ENCODE measurements at regions not wholly inside any gene's neighbourhood (a gene's known extent, or its start where the extent isn't known, plus 50 kb on each side); places are given as distances from the start of the nearest gene placed in this dataset.

DNA sequence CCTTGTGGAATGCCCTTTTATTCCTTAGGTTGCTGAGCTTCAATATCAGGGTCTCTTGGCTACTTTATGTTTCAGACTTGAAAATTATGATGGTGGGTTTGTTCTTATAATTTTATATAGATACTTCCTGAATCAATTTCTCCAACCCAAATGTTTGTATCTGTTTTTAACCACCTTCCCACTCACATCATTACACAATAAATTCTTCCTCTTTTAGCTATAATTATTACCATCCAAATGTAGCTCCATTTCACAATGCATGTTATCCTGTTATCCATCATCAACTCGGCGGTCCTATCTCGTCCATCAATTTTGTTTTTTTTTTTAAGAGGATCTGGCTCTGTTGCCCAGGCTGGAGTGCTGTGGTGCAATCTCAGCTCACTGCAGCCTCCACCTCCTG lies 357.6 kb upstream of the ZP4 start:
- no peak for DNase-seq (ENCODE audit: low read depth in 4 of 4, low spot score in 3 of 4)

DNA sequence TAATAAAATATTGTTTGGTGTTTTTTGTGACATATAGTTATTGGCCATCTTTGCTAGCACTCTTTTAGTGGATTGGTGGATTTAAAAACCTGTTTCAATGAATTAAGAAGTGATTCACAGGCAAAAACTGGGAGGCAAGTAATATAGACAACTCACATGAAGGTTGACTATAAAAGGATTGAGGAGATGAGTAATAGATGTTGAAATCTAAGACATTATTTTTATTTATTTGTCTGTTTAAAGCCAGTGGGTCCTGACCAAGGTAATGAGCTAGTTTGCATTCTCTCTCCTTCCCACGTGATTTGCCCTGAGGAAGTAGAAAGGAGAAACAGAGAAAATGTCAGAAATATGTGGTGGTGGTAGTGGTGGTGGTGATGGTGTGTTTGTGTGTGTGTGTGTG lies 351.5 kb upstream of the ZP4 start:
- DNase-seq (ENCODE audit: low read depth in 4 of 4, low spot score in 3 of 4) = no peak

DNA sequence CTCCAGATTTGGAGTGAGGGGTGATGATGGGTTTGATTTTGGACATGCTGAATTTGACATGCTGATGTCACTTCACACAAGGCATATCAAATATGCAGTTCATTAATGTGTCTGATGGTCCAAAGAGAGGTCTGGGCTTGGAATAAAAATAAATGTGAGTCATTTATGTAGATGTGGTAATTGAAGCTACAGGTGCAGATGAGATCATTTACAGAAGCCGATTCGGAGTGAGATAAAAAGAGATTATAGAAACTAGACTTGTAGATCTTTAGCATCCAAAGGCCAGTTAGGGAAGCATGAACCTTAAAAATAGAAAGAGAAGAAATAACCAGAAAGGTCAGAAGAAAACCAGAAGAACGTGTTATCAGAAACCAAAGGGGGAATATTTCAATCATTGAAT lies 350.9 kb upstream of the ZP4 start:
- no peak for DNase-seq (ENCODE audit: low read depth in 4 of 4, low spot score in 3 of 4)

DNA sequence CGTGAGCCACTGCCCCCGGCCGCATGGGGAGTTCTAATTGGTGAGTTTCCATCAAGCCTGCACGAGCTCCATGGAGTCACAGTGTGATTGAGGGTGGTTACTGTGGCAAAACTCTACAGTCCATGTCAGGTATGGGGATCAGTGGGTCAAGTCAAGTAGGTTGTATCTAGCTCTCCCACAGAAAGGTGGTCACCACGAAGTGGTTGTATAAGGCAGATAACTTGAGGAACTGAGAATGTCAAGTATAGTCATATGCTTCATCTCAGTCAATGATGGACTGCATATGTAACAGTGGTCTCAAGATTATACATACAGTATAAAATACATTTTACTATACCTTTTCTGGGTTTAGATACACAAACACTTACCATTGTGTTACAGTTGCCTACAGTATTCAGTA lies 348.6 kb upstream of the ZP4 start:
- DNase-seq (ENCODE audit: low read depth in 4 of 4, low spot score in 3 of 4) = no peak

DNA sequence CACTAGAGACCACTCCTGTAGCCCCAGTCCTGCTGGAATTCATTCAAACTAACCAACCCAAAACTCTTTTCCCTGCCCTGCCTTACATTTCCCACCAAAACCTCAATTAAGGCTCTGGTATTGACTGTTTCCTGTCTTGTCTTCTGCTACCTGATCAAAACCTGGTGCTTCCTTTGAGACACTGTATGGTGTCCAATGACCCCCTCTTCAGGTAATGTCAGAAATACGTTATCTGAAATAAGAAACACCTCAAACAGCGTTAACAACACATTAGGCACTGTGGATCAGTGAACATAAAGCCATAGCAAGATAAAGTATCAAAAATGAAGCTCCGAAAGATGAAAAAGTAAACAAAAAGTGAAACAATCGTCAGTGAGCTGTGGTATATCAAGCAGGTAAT lies 343.2 kb upstream of the ZP4 start:
- DNase-seq (ENCODE audit: low read depth in 4 of 4, low spot score in 3 of 4) = no peak

DNA sequence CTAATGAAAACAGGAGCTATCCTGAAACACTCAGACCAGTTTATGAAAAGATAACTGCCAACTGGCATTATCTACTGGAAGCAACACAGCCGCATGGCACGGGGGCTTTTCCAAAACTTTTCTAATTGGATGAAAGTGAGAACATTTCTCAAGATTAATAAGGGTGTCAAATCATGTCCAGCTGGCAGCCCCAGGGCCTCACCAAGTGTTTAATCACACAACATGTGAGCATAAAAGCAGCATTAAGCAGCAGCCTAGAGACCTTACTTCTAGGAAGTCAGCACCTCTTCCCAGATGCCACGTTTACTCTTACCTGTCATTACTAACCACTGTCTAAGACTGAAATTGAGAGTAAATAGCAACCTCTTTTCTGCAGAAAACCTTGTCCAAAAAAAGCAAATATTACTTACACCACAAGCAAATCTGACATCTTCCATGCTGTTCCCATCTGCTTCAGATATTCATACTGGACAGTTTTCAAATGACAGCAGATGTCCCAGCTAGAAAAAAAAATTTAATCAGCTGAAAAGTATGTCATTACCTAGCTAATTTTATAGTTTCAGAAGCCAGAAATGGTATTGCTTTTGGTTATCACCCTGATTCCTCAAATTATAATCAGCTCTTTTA lies 341.5 kb upstream of the ZP4 start:
- no peak for DNase-seq (ENCODE audit: low read depth in 4 of 4, low spot score in 3 of 4)

DNA sequence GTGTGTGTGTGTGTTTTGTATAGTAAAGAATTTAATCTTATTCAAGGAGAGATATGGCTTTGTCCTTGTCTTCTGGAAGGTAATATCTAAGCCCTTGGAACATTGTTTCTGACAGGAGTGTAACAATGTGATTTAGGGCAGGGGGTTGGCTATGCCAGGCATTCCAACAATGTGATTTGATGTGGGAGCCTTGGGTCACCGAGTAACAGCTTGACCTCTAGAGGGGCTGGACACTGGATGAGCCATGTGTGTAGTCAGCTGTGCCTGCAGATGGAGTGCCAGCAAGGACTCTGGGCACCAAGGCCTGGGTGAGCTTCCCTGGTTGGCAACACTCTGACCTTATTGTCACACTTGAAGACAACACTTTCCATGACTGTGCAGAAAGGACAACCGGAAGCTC lies 336.1 kb upstream of the ZP4 start:
- no peak for DNase-seq (ENCODE audit: low read depth in 4 of 4, low spot score in 3 of 4)

DNA sequence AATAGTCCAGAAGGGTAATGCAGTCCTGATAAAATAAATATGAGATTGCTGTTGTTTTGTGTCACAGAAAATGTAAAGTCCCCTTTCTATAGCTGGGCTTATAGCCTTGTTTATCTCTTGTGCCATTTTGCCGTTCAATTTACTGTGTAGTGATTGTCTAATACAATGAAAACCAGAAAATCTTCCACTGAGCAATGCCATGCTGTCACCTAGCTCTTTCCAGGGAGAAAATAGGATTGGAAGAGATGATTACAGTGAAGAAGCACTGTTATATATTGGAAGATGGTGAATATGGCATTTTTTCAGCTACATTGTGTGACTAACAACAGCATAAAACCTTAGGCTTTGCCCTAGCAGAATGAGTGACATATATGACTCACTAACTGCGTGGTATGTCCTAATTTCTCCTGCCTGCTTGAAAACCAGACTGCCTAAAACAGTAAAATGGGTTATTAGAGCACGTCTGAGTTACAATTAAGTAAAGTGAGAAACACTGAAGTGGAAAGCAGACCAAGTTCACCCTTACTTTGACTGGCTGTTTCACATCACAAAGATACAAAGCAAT lies 332.4 kb upstream of the ZP4 start:
- DNase-seq (ENCODE audit: low read depth in 4 of 4, low spot score in 3 of 4) = no peak

DNA sequence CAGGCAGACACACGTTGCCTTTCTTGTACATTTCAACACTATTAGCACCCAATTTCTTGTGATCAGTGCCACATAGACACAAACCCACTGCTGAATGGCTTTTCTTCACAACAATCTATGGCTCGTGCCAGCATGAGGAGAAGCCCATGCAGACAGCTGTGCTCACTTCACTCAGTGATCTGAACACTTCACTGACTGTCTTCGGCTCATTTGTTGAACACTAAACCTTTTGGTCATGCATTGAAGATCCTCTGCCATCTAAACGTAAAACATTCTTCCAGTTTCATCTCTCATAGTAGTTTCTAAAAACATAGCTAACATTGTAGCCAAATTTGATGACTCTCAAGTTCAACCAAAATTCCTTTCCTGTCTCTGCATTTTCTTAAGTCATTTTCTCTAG lies 331.0 kb upstream of the ZP4 start:
- no peak for DNase-seq (ENCODE audit: low read depth in 4 of 4, low spot score in 3 of 4)

DNA sequence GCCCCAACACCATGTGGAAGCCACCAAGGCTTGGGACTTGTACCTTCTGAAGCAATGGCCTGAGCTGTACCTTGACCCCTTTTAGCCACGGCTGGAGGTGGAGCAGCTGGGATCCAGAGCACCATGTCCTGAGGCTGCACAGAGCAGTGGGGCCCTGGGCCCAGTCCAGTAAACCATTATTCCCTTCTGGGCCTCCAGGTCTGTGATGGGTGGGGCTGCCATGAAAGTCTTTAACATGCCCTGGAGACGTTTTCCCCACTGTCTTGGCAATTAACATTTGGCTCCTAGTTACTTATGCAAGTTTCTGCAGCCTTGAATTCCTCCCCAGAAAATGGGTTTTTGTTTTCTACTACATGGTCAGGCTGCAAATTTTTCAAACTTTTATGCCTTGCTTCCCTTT lies 323.7 kb upstream of the ZP4 start:
- DNase-seq (ENCODE audit: low read depth in 4 of 4, low spot score in 3 of 4) = no peak

DNA sequence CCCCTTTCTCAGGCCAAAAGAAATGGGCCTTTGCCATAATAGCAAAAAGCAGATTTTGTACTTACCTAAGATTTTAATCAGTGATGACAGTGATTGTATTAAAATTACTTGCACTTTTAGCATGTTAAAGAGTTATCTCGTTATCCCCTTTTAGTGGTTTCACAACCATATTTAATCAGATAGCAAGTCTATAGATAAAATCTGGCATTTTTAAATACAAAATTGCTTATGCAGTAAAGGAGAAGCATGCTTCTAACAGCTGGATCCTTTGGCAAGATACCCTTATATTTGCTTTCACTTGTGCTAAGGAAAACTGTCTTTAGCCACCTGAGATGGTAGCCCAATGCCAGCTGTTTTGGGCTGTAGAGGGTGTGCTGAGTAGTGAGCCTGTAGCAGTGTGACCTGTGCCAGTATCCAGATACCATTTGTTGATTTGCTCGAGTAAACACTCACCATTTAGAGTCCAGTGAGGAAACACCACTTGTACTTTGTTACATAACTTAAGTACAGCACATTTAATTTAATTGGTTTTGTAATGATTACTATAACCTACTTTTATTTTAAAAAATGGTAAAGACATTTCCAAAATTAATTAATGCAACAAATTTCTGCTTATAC lies 314.4 kb upstream of the ZP4 start:
- no peak for DNase-seq (ENCODE audit: low read depth in 4 of 4, low spot score in 3 of 4)

DNA sequence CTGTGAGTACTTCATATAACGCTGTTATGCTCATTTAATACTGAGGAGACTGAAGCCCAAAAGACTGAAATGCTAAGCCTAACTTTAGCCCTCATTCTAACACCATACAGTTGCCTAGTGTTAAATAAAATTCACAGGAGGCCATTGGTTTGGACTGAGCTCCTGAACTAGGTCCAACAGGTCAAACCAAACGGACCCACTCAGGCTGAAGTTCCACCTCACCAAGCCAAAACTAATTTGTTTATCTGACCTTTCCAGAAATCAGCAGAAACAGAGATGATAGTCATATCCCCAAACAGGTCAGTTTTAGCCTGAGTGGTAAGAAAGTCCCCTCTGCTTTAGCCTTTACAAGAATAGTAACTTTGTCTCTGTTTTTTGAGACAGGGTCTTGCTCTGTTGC lies 311.3 kb upstream of the ZP4 start:
- DNase-seq (ENCODE audit: low read depth in 4 of 4, low spot score in 3 of 4) = no peak

DNA sequence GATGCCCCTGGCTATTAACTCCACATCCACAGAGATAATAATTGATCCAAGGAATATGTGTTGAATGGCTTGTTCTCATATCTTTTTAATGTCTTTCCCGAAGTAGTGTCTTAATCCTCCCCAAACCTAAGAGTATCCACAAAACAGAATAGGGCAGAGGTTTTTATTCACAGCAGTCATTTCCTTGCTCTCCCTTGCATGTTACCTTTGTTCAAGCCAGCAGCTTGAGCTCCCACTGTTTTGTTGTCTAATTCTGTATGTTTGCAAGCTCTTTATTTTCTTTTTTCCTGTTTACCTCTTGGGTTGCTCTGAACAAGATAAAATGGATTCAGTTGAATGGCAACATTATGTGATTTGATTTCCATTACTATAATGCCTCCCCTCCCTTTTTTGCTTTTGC lies 308.6 kb upstream of the ZP4 start:
- no peak for DNase-seq (ENCODE audit: low read depth in 4 of 4, low spot score in 3 of 4)

DNA sequence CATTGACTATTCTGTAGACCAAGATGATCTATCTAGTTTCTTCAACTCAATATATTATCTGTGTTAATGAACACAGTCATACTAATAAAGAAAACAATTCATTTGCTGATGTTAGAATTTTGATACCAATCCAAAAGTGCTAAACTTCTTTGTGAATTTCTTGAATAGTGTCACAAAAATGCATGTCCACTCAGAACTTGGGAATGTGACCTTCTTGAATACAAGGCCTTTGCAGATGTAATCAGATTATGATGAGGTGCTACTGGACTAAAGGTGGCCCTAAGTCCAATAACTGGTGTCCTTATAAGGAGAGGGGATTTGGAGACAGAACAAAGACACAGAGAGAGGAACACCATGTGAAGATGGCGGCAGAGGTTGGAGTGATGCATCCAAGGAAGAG lies 305.8 kb upstream of the ZP4 start:
- DNase-seq (ENCODE audit: low read depth in 4 of 4, low spot score in 3 of 4) = no peak

DNA sequence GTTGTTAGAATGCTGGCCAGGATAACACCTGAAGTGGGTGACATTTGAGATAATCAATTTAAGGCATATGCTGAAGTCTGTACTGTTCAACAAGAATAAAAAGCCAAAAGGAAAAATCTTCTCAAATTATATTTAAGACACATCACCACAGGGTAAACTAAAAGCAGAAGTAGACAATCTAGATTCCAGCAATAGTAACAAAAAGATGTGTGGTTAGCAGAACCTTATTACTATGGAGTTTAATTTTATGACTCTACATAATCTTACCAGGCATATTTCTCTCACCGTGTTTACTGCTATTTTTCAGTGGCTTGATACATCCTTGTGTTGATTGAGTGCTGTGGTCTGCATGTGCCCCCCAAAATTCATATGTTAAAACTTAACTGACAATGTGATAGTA lies 300.4 kb upstream of the ZP4 start:
- no peak for DNase-seq (ENCODE audit: low read depth in 4 of 4, low spot score in 3 of 4)

DNA sequence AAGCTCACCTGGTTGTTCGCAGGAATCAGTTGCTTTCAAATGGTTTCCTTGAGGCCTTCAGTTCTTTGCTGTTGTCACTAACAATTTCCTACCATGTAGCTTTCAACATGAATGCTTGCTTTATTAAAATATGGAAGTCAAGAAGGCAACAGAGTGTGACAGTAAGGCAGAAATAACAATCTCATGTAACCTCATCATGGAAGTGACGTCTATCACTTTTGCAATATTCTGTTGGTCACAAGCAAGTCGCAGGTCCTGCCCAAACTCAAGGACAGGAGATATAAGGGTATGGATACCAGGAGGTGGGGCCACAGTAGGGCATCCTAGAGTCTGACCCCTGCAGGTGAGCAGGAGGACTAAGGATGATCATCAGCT lies 296.8 kb upstream of the ZP4 start:
- DNase-seq (ENCODE audit: low read depth in 4 of 4, low spot score in 3 of 4) = no peak

DNA sequence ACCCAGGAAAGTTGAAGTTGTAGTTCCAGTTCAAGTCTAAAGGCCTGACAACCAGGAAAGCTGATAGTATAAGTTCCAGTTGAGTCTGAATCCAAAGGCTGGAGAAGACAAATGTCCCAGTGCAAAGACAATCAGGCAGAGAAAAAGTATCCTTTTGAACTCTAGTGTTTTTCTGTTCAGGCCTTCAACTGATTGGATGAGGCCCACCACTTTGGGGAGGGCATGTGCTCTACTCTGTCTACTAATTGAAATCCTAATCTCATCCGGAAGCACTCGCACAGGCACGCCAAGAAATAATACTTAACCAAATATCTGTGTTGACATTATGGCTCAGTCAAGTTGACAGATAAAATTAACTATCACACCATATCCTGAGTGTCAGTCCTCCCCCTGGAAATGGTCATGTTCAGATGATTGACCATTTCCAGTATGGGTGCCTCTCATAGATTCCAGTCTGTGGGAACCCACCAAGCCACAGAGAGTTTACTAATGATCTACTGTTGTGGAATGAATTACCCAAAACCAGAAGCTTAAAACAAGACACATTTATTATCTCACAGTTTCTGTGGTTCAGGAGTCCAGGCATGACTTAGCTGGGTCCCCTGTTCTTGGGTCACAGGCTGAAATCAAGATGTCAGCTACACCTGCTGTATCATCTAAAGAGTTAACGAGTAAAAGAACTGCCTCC lies 296.3 kb upstream of the ZP4 start:
- no peak for DNase-seq (ENCODE audit: low read depth in 4 of 4, low spot score in 3 of 4)

DNA sequence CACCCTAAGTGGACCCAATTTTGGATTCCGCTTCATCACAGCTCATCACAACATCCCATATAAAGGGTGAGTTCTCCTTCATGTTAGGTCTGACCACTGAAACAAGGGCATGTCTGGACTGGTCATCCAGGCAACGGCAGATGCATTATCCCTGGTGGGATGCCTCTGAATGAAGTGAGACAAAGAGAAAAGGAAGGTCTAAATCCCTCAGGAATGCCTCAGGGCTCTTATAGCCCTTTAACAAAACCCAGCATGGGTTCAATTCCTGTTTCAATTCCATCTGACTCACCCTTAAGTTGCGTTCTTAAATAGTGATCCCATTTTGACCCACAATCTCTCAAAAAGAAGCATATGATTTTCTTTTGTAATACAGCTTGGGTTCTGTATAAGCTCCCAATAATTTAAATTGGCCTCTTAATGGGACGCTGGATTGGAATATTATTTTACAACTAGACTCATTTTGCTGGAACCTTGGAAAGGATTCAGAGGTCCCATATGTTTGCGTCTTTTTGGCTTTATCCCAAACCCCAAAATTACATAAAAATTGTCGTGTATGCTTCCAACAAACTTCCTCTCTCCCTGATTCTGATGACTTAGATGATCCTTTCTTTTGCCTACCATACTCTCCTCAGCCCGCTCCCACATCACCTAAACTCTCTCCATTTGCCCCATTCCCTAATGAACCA lies 287.4 kb upstream of the ZP4 start:
- DNase-seq (ENCODE audit: low read depth in 4 of 4, low spot score in 3 of 4) = no peak

DNA sequence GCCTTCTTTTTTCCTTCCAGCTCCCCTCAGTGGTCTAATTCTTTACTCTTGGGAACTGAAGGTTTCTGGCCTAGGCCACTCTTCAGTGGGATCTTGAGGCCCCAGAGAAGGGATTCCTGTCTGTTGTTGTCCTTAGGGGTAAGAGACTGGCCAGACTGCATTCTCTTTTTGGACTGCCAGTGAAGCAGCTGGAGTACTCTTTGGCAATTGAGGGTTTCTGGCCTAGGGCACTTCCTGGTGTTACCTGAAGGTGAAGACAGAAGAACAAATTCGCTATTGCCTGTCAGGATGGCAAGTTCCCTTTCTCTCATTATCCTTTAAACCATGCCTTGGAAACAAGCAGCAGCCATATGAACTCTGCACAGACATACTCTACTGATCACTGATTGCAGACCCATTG lies 286.6 kb upstream of the ZP4 start:
- no peak for DNase-seq (ENCODE audit: low read depth in 4 of 4, low spot score in 3 of 4)

DNA sequence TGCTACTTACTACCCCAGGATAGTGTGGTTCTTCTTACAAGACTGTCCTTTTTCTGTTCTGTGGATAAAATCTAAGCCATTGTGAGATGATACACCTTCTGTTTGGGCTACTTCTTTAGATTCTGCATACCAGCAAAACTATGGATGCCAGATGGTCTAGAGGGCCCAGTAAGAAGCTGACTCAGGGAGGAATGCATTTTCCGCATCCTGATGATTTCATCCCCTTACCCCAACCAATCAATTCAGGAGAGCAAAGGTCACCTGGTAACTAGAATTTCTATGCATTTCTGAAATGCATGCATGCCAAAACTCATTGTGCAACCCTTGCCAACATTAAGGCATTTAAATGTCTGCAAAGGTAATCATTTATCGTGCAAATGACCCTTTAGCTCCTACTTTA lies 285.7 kb upstream of the ZP4 start:
- DNase-seq (ENCODE audit: low read depth in 4 of 4, low spot score in 3 of 4) = no peak

DNA sequence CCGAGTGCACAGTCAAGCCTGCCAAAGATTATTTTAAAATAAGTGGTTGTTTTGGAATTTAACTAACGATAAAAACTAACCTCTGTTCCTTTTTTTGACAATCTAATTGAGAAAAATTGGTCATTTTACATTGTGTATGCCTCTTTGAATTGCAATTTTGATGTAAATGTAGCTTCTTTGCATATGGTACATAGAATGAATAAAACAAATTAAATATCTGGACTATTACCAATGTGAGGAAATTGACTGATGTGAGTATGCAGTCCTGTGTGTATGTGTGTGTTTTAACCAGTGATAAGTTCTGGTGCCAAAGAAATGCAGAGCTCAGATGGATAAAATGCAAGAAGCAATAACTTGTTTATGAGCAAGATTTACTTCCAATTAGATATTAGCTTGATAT lies 281.3 kb upstream of the ZP4 start:
- no peak for DNase-seq (ENCODE audit: low read depth in 4 of 4, low spot score in 3 of 4)

DNA sequence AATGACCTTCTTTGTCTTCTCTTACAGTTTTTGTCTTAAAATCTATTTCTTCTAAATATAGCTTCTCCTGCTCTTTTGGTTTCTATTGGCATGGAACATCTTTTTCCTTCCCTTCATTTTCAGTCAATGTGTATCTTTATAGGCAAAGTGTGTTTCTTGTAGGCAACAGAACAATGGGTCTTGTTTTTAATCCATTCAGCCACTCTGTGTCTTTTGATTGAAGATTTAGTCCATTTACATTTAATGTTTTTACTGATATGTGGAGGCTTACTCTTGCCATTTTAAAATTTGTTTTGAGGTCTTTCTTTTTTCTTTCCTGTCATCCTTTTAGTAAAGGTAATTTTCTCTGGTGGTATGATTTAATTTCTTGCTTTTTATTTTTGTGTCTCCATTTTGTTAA lies 271.2 kb upstream of the ZP4 start:
- no peak for DNase-seq (ENCODE audit: low read depth in 4 of 4, low spot score in 3 of 4)
